H4 (cell line): ENCODE measurements at regions not wholly inside any gene's neighbourhood (a gene's known extent, or its start where the extent isn't known, plus 50 kb on each side); places are given as distances from the start of the nearest gene placed in this dataset.

ENCODE experiments used
- DNase-seq: peaks from one replicate; pipeline ENCODE4 v3.0.0-alpha.2; 2015; ENCODE audit warnings: low spot score

DNA sequence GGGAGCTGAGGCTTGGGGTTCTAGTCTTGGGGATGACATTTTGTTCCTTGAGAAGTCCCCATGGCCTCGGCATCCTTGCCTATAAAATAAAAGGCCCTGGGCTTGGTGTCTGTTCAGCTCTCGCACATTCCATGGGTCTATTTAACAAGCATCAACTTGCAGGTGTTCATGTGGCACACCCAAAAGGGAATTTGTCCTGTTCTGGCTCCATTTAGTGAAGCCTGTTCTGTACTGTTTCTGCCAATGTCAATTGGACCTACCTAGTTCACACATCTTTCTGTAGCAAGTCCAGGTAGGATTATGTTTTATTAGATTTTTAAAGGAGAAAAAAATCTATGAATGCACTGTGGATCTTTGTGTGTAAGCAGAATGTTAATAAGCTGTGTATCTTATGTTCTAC, 262.0 kb downstream of the HIVEP2 start:
- no peak for DNase-seq

DNA sequence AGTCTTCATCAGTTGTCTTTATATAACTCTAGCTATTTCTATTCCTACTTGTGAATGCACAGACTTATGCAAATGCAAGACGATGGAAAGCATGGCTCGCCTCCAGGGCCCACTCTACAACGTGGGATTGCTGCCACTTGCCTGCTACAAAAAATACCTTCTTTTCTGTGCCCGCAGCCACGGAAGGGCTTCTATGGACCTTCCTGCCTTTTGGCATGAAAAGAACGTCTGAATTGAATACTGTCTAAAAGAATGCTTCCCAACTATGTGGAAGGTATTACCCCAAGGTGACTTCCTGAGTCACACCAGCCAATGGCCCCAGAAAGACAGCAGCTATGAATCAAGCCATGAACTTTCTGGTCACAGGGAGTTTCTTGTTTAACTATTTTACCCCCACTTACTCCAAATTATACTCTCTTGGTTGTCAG, 261.2 kb downstream of the HIVEP2 start:
- DNase-seq: no peak

DNA sequence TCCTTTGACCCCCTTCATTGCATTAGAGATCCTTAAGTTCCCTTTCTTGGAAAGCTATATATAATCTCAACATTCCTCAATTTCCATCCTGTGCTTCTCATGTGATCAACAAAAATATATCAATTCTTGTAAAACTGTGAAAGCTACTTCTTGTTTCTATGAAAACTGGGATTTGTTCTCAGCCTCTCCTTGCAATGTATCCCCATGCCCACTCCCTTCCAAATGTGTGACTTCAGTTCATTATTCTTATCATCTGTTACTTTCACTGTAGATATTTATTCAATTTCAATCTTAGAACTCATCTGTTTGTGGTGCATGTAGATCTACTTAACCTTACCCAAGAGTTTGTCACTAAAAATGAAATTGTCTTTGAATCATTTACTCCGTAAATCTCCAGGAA, 260.6 kb downstream of the HIVEP2 start:
- no peak for DNase-seq

DNA sequence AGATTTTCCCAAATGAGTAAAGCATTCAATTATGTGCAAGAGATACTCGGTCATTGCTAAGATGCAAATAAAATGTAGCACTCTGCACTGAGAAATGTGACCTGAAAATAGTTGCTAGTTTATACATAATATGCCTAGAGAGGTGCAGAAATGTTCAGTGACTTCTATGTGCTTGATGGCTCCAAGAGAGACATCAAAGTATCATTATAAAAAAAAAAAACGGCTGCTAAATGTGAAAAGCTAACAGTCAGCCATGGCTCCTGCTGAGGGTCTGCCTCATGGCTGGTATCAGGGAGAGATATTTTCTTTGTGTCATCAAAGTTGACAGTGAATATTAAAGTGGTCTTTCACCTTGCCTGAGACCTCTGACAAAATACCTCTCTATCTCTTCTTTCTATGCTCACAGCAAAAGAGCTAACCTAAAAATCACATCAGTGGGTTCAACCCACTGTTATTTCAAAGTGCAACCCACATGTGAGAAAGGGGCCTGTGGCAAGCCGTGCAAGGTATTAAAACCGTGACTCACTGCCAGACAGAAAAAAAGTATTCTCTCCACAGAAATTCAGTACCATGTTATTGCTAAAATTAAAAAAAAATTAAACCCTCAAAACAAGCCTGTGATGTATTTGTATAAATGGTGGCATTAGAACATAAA, 259.0 kb downstream of the HIVEP2 start:
- DNase-seq: no peak

DNA sequence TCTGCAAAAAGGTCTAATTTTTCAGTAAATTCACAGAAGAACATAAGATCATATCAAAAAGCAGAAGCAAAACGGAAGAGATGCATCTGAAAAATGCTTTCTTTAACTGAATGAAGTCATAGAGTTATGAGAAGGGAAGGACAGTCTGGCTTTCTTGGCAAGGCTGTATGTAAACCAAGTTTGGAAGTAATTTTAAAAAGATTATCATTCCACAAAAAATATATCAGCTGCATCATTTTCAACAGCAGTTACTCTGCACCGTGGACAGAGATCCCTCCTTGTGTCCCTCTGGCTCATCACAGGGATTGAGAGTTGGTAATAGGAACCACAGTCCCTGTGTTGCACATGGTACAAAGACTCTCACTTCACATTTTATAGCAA, 258.5 kb downstream of the HIVEP2 start:
- DNase-seq: no peak

DNA sequence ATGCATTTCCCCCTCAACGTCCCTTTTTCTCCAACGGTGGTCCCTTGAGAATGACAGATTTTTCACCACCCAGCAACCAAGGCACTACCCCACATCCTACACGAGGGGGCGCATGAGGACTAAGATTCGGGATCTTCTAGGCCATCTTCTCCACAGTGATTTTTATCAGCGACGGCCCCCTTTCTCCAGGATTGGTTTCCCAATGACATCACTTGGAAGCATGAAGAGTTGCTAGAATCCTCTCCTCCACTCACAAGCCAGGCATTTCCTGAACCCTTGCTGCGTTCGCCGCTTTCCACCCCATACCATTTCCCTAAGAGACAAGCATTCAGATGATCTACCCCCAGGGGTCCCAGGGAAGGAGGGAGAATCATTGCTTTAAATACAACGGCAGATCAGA, 252.0 kb downstream of the HIVEP2 start:
- DNase-seq: peak; percentile 52

DNA sequence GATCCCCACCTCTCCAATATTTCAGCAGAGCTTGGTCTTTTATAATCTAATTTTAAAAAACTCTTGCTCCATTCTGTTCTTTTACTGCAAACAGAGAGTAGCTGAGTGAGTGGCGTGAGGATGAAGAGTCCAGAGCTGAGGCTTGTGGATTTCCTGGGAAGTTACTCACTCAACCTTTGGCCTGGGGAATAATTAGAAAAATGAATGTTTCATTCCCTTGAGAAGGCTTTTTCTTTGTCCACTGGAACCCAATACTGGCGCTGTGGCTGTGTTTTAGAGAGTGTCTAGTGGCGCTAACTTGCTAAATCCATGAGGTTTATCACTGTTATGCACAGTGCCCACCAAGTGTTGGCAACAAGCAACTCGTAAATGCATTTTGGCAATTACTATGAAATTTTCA, 251.5 kb downstream of the HIVEP2 start:
- DNase-seq: no peak

DNA sequence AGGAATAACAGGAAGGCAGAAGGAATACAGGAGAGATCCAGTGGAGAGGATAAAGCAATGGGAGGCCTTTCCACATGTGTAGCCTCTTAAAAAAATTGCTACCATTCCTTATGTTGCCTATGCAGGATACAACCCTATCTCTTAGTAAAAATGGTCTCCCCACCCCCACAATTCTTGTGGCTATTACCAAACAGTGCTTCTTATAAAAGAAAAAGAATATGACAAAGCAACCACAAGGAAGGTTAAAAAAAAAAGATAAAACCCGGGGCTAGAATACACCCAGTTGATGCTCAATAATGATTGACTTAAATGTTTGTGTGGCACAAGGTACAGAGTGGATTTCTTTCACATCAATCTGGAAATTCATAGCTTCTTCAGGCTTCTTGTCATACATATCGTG, 250.9 kb downstream of the HIVEP2 start:
- DNase-seq: no peak

DNA sequence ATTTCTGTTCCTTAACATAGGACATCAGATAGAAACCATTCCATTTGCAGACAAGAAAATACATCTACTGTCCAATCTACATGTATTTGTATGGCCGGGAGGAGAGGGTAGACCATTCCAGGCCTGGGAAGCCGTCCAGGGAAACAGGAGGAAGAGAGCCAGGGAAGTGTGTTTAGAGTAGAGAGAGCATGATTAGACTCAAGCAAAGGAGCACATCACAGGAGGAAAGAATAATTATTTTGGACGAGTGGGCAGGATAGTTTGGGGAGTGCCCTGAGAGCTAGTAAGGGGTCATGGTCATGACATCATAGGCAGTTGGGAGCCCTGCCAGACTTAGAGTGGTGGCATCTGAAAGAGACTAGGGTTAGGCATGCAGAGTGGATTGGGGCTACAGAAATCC, 250.0 kb downstream of the HIVEP2 start:
- no peak for DNase-seq

DNA sequence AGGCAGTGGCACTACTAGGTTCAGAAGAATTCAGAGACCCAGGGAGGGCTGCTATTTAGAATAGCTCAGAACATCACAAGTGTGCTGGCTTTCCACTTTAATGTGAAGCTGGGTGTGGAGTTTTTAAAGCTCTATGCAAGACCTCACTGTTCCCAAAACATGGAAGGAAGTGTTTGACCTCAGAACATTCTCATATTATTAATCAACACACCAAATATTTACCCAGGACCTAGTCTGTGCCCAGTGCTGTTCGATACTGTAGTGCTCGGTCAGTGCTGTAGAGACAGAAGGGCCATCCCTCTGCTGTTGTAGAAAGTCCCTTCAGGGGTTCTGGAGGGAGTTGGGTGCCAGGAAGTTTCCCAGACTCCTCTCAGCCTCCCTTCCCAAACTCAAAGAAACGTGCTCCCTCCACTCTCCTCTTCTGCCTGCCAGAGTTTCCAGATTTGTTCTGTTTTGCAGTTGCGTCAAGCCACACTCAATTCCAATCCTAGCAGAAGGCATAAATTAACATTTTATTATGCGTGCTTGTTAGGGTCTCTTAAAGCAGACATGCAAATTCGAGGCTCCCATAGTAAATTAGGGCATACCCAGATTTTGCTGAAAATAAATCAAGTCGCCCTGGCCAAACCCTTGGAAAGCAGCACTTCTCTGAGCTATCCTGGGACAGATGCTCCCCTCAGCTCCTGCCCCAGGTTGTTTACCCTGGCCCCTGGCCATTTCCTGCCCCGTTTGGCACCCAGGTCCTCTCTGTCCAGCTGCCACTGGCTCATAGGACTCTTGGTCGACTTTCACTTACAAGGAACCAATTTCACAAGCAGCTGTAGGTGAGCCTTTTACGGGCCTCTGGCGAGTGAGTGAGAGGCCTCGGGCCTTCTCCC, 248.6 kb downstream of the HIVEP2 start:
- DNase-seq: peak; percentile 6

DNA sequence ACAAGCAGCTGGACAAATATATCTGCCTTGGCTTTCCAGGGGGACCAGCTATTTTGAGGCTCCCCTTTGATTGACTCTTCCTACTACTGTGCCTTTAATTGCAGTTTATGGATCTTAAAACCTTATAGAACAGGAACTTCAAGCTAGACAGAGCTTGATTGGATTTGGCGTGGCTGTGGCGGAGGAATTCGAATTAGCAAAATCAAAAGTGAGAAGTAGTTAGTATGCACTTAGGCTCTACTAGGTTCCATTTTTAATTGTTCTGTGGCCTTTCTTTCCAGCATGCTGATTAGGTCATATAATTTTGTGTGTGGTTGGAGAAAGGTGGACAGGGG, 248.0 kb downstream of the HIVEP2 start:
- no peak for DNase-seq

DNA sequence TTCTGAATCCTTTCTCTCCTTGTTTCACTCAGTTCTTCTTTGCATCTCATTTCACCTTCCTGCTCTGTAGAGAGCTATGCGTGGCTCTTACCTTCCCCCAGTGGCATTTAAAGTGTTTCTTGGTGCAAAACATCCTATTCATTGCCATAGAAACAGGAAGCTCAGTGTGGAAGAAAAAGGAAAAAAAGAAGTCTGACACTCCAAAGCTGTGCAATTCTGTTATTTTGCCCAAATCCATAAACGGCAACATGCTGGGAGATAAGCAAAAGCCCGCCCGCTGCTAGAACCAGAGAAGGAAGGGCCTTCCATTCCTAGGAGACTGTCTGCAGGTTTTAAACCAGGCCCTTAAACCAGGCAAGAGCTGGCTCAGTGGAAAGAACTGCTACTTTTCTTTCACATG, 247.1 kb downstream of the HIVEP2 start:
- no peak for DNase-seq

DNA sequence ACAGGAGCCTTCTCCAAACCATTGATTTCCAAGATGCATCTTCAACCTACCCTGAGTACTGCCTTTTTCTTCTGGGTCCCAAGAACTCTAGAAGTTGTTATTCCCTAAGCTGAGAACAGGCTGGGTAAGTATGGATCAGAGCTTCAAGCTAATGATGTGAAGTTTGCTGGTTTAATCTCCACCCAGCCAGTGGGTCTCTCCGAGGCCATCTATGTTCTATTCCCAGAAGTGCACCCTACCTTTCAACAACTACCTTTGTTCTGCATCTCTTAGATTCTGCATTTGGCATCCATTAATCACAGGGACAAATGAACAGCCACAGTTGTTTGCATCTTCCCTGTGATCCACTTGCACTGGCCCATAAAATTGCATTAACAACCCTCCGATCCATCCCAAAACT, 246.2 kb downstream of the HIVEP2 start:
- DNase-seq: no peak

DNA sequence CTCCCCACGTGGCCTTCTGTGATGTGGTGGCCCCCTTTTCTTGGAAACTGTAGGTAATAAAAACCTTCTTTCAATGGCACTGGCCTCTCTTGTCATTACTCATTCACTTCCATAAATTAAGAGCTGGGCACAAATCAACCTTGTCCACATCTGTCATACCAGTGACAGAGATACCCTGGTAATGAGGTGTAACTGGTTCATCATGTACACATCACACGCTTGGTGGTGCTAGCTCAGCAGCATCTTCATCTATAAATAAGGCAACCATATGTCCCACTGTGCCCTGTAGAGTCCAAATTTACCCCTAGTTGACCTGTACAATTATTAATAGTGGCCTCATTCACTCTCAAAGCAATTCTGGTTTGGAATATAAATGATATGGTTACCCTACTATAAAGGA, 245.6 kb downstream of the HIVEP2 start:
- no peak for DNase-seq

DNA sequence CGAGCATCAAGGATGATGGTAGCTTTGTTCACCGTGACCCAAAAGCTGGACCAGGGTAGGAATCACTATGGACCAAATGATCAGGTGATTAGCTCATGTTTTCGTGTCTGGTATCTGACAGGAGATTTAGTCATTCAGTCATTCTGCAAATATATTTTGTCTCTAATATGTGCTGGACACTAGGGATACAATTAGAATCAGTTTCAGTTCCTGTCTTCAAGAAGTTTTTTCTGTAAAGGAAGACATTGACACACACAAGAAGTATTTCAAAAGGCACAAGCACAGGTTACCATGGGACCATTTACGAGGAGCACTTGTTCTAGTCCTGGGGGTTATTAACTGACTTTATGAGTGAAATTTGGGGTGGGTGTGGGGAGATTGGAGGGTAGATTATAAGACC, 244.9 kb downstream of the HIVEP2 start:
- DNase-seq: no peak

DNA sequence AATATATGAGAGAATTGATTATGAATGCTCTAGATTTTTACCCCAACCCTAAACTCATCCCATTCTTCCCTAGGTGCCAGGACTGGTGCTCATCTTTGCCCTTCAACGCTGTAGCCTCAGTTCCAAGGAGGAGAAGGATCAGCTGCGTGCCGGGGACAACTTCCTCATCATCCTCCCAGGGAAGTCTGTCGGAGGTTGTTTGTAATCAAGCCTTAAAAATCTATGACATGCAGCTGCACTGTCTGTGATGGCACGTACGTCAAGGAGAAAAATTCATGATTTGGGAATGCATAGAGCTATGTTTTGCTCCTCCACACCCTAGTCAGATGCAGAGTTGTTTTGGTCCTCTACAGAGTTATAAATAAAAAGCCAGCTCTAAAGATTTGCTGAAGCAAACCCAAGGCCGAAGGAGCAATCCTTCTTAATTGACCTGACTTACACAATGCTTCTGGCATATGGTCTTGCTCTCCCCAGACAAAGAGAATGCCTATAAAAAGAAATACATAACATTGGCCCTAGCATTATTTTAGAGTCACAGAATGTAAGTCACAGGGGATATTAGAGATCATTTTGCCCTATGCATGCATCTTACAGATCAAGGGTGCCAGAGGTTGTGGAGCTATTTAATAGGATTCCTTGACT, 244.2 kb downstream of the HIVEP2 start:
- DNase-seq: no peak
